ENCODE measurements at regions not wholly inside any gene's neighbourhood (a gene's known extent, or its start where the extent isn't known, plus 50 kb on each side); places are given as distances from the start of the nearest gene placed in this dataset.

GRCh38 chr5:2499917-2500316 lies 251.6 kb downstream of the IRX2 start:
- DNase-seq (ENCODE audit: low read depth, low spot score) = no peak
- no peak for TF ChIP-seq CTCF (IDR thresholded peaks at IDR 0.05; ENCODE audit: low read depth, low read length)
- ChIA-PET POLR2A (no interaction called here), CTCF (no interaction called here)
- Histone ChIP-seq H3K4me3 (ENCODE audit: low read depth, low read length) (no peak overlapping the region), H3K9me3 (ENCODE audit: control insufficient read depth, insufficient read depth, low read length) (peaks cover 36% of the 10 kb centered on the region), H3K27me3 (ENCODE audit: control insufficient read depth, insufficient read depth, low read length) (no peaks in the 10 kb centered on the region), H3K27ac (ENCODE audit: low read depth, low read length) (no peak overlapping the region)

- ChIA-PET POLR2A (no interaction called here), CTCF (no interaction called here)
- no peak for DNase-seq (ENCODE audit: low read depth, low spot score)
- Histone ChIP-seq H3K9me3 (ENCODE audit: control insufficient read depth, insufficient read depth, low read length) (peaks cover 43% of the 10 kb centered on the region), H3K4me3 (ENCODE audit: low read depth, low read length) (no peak overlapping the region), H3K27ac (ENCODE audit: low read depth, low read length) (no peak overlapping the region), H3K27me3 (ENCODE audit: control insufficient read depth, insufficient read depth, low read length) (no peaks in the 10 kb centered on the region)
- no peak for TF ChIP-seq CTCF (IDR thresholded peaks at IDR 0.05; ENCODE audit: low read depth, low read length)
These were observed 254.6 kb downstream of the IRX2 start for GRCh38 chr5:2496891-2497290.

GRCh38 chr5:2496126-2496525 lies 255.4 kb downstream of the IRX2 start:
- POLR2A ChIA-PET = no interaction called here
- DNase-seq (ENCODE audit: low read depth, low spot score) = no peak
- CTCF ChIA-PET = no interaction called here
- Histone ChIP-seq H3K9me3 (ENCODE audit: control insufficient read depth, insufficient read depth, low read length) (peaks cover 43% of the 10 kb centered on the region), H3K27me3 (ENCODE audit: control insufficient read depth, insufficient read depth, low read length) (no peaks in the 10 kb centered on the region), H3K27ac (ENCODE audit: low read depth, low read length) (no peak overlapping the region), H3K4me3 (ENCODE audit: low read depth, low read length) (no peak overlapping the region)
- no peak for TF ChIP-seq CTCF (IDR thresholded peaks at IDR 0.05; ENCODE audit: low read depth, low read length)

- CTCF ChIA-PET = no interaction called here
- no peak for DNase-seq (ENCODE audit: low read depth, low spot score)
- H3K27ac ChIP-seq (ENCODE audit: low read depth, low read length) = no peak overlapping the region
- H3K9me3 ChIP-seq (ENCODE audit: control insufficient read depth, insufficient read depth, low read length) = peaks cover 47% of the 10 kb centered on the region
- H3K27me3 ChIP-seq (ENCODE audit: control insufficient read depth, insufficient read depth, low read length) = no peaks in the 10 kb centered on the region
- H3K4me3 ChIP-seq (ENCODE audit: low read depth, low read length) = no peak overlapping the region
- POLR2A ChIA-PET = no interaction called here
- TF ChIP-seq CTCF (IDR thresholded peaks at IDR 0.05; ENCODE audit: low read depth, low read length) = no peak
These were observed 258.1 kb downstream of the IRX2 start for GRCh38 chr5:2493356-2493755.

GRCh38 chr5:2492476-2492875 lies 259.0 kb downstream of the IRX2 start:
- Histone ChIP-seq H3K4me3 (ENCODE audit: low read depth, low read length) (no peak overlapping the region), H3K27ac (ENCODE audit: low read depth, low read length) (no peak overlapping the region), H3K9me3 (ENCODE audit: control insufficient read depth, insufficient read depth, low read length) (peaks cover 55% of the 10 kb centered on the region), H3K27me3 (ENCODE audit: control insufficient read depth, insufficient read depth, low read length) (no peaks in the 10 kb centered on the region)
- no peak for TF ChIP-seq CTCF (IDR thresholded peaks at IDR 0.05; ENCODE audit: low read depth, low read length)
- DNase-seq (ENCODE audit: low read depth, low spot score) = no peak
- ChIA-PET CTCF (no interaction called here), POLR2A (no interaction called here)
